Activated B cell treated with CpG ODN at 0.5 μM for 24 hours (primary cell): ENCODE measurements at regions not wholly inside any gene's neighbourhood (a gene's known extent, or its start where the extent isn't known, plus 50 kb on each side); places are given as distances from the start of the nearest gene placed in this dataset.
"Not testable (repeated sequence)": the region's sequence is repeated elsewhere in the genome, so short reads cannot be mapped to it uniquely, and the experiment has no call there.

Experiments used
- ATAC-seq: fragments of 200-7000 bp; cut with Tn5 transposase; one replicate; pipeline ENCODE4 v1.10.0; 2021; ENCODE audit warnings: low read depth, mild to moderate bottlenecking, moderate library complexity
- CTCF ChIA-PET: fragments of 350-600 bp; sonication (Branson Sonifier 250); formaldehyde crosslinking; loops from one replicate; lab custom pipeline; 2021; ENCODE audit warnings: antibody characterized with exemption; lab: Charles Lee
- POLR2A ChIA-PET: fragments of 350-600 bp; sonication (Branson Sonifier 250); formaldehyde crosslinking; loops from one replicate; lab custom pipeline; 2021; ENCODE audit warnings: antibody characterized with exemption; lab: Charles Lee
- DNase-seq: peaks from one replicate; pipeline ENCODE4 v3.0.0; 2022
- H3K27ac Mint-ChIP-seq: one replicate; pipeline ENCODE4 v1.8.0; 2020; ENCODE audit warnings: mixed read lengths
- H3K27me3 Mint-ChIP-seq: one replicate; pipeline ENCODE4 v1.8.0; 2021; ENCODE audit warnings: mixed read lengths
- H3K36me3 Mint-ChIP-seq: one replicate; pipeline ENCODE4 v1.8.0; 2021; ENCODE audit warnings: low read depth, mixed read lengths
- H3K4me1 Mint-ChIP-seq: one replicate; pipeline ENCODE4 v1.8.0; 2021; ENCODE audit warnings: mixed read lengths
- H3K4me3 Mint-ChIP-seq: one replicate; pipeline ENCODE4 v1.8.0; 2020; ENCODE audit warnings: mild to moderate bottlenecking, mixed read lengths
- H3K9me3 Mint-ChIP-seq: one replicate; pipeline ENCODE4 v1.8.0; 2020; ENCODE audit warnings: mixed read lengths
- intact Hi-C: fragments of 100-400 bp; cut with micrococcal nuclease; formaldehyde crosslinking; loops from one replicate; pipeline ENCODE4 v1.15.1; 2024
- TF ChIP-seq, protein P1 (sequence below): fragments of 200-600 bp; IDR thresholded peaks from one replicate; pipeline ENCODE4 v1.8.0; 2022; ENCODE audit warnings: antibody characterized with exemption, mild to moderate bottlenecking

DNA sequence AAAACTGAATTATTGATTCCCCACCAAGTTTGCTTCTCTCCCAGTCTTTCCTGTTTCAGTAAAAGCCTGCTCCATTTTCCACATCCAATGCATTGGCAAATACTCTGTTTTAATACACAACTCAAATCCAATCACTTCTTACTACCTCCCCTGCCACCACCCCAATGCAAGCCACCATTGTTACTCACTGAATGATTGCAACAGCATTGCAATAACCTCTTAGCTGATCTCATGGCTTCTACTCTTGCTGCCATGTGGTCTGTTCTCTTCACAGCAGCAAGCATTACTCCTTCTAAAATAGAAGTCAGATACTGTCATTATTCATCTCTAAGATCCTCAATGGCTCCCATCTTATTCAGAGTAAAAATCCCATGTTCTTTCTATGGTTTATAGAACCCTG, 123.4 kb downstream of the ATP6V1G3 start:
- Mint-ChIP-seq H3K9me3 (no peaks in the 10 kb centered on the region), H3K27me3 (peaks cover 6% of the 10 kb centered on the region), H3K4me3 (no peak overlapping the region), H3K27ac (no peak overlapping the region), H3K36me3 (no peaks in the 10 kb centered on the region), H3K4me1 (no peaks in the 10 kb centered on the region)
- CTCF ChIA-PET, result no interaction called here
- no peak for DNase-seq
- POLR2A ChIA-PET, result no interaction called here
- intact Hi-C loops, result no loop called here
- ATAC-seq, result no peak
- TF ChIP-seq, protein P1, sequence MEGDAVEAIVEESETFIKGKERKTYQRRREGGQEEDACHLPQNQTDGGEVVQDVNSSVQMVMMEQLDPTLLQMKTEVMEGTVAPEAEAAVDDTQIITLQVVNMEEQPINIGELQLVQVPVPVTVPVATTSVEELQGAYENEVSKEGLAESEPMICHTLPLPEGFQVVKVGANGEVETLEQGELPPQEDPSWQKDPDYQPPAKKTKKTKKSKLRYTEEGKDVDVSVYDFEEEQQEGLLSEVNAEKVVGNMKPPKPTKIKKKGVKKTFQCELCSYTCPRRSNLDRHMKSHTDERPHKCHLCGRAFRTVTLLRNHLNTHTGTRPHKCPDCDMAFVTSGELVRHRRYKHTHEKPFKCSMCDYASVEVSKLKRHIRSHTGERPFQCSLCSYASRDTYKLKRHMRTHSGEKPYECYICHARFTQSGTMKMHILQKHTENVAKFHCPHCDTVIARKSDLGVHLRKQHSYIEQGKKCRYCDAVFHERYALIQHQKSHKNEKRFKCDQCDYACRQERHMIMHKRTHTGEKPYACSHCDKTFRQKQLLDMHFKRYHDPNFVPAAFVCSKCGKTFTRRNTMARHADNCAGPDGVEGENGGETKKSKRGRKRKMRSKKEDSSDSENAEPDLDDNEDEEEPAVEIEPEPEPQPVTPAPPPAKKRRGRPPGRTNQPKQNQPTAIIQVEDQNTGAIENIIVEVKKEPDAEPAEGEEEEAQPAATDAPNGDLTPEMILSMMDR, result no peak

DNA sequence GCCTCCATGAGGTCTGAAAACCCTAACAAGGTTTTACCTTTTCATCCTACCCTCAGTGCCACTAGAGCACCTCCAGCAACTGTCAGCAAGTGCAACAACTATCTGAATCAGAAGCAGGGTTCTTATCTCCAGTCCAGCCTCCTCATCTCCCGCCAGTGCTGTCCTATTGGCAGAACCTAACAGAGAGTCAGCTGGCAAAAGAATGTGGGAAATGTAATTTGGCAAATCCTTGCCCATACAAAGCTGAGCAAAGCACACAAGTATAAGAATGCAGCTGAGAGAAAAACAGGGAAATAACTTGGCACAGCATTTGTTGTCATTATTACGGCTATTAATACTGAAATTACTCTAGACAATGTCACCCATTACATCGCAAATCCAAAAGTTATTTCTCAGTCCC, 124.2 kb downstream of the ATP6V1G3 start:
- no peaks in the 10 kb centered on the region for H3K9me3 Mint-ChIP-seq
- H3K27ac Mint-ChIP-seq, result no peak overlapping the region
- intact Hi-C loops, result no loop called here
- no peak for ATAC-seq
- no peaks in the 10 kb centered on the region for H3K36me3 Mint-ChIP-seq
- TF ChIP-seq, protein P1, result no peak
- DNase-seq, result no peak
- peaks cover 6% of the 10 kb centered on the region for H3K27me3 Mint-ChIP-seq
- ChIA-PET POLR2A (no interaction called here), CTCF (no interaction called here)
- no peak overlapping the region for H3K4me3 Mint-ChIP-seq
- H3K4me1 Mint-ChIP-seq, result no peaks in the 10 kb centered on the region

DNA sequence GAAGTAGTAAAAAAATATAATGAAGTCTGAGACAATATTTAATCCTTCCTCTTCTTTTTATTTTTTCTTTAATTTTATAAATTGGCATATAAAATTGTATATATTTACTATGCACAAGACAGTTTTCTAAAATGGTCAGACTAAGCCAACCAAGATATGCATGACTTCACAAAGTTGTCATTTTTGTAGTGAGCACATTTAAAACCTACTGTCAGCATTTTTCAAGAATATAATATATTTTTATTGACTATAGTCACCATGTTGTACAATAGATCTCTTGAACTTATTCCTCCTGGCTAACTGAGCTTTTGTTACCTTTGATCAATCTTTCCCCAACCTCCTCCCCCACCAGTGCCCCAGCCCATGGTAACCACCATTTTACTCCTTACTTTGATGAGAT, 129.2 kb downstream of the ATP6V1G3 start:
- TF ChIP-seq, protein P1, result no peak
- no peaks in the 10 kb centered on the region for H3K4me1 Mint-ChIP-seq
- CTCF ChIA-PET, result no interaction called here
- no peak for ATAC-seq
- H3K4me3 Mint-ChIP-seq, result no peak overlapping the region
- no peak for DNase-seq
- peaks cover 3% of the 10 kb centered on the region for H3K9me3 Mint-ChIP-seq
- POLR2A ChIA-PET, result no interaction called here
- no peaks in the 10 kb centered on the region for H3K36me3 Mint-ChIP-seq
- H3K27ac Mint-ChIP-seq, result no peak overlapping the region
- no peaks in the 10 kb centered on the region for H3K27me3 Mint-ChIP-seq
- intact Hi-C loops, result no loop called here

DNA sequence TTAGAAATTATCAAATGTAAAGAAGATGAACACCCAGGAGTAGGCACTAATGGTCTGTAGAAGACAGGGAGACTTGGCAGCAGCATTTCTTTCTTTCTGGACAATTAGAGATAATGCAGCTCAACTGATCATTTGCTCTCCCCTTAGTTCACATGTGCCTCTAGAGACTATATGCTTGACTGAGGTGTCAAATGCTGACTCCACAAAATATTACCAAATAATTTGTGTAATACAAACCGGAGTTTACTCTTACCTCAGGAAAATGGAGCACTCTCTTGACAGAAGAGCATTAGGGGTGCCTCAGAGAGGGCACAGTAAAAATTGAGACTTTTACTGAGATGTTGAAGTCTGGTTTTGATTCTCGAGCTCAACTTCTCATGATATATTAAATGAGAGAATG, 131.8 kb downstream of the ATP6V1G3 start:
- Mint-ChIP-seq H3K27ac (no peak overlapping the region), H3K27me3 (no peaks in the 10 kb centered on the region), H3K4me3 (no peak overlapping the region), H3K4me1 (no peaks in the 10 kb centered on the region), H3K9me3 (peaks cover 7% of the 10 kb centered on the region), H3K36me3 (no peaks in the 10 kb centered on the region)
- ATAC-seq (no peak), DNase-seq (no peak)
- intact Hi-C loops, result no loop called here
- TF ChIP-seq, protein P1, result no peak
- POLR2A ChIA-PET, result no interaction called here
- CTCF ChIA-PET, result no interaction called here

DNA sequence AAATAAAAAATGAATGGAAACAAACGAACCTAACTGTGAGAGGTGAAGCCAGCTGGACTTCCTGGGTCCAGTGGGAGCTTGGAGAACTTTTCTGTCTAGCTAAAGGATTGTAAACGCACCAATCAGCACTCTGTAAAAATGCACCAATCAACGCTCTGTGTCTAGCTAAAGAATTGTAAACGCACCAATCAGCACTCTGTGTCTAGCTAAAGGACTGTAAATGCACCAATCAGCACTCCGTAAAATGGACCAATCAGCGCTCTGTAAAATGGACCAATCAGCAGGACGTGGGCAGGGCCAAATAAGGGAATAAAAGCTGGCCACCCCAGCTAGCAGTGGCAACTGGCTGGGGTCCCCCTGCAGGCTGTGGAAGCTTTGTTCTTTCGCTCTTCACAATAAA, 135.8 kb downstream of the ATP6V1G3 start:
- not testable (repeated sequence) for H3K9me3 Mint-ChIP-seq, ATAC-seq

DNA sequence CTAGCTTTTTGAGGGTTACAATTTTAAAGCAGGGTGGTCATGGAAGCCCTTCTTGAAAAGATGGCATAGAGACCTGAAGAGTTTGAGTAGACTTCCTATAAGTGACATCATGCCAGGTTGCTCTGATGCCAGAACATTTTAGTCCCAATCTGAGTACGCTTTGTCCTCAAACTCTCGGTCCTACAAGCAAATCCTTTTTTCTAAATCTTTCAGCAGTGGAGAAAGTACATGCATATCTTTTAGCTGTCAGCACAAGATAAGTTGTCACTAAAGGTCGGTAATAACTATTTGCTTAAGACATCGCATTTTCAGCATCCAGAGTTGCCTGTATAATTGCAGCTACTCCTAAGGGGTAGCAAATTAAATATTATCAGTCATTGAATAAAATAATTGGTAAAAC, 140.4 kb downstream of the ATP6V1G3 start:
- Mint-ChIP-seq H3K4me3 (no peak overlapping the region), H3K9me3 (peaks cover 2% of the 10 kb centered on the region), H3K27ac (no peak overlapping the region), H3K27me3 (peaks cover 18% of the 10 kb centered on the region), H3K4me1 (no peaks in the 10 kb centered on the region), H3K36me3 (no peaks in the 10 kb centered on the region)
- intact Hi-C loops, result no loop called here
- ChIA-PET CTCF (no interaction called here), POLR2A (no interaction called here)
- TF ChIP-seq, protein P1, result no peak
- ATAC-seq, result no peak
- DNase-seq, result no peak

More for the DNA sequence above, 135.8 kb downstream of the ATP6V1G3 start:
- intact Hi-C loops, CTCF ChIA-PET, H3K4me1 Mint-ChIP-seq, DNase-seq, H3K27me3 Mint-ChIP-seq, POLR2A ChIA-PET, H3K27ac Mint-ChIP-seq, H3K36me3 Mint-ChIP-seq, H3K4me3 Mint-ChIP-seq: not testable (repeated sequence)
